IMR-90 (cell line): ENCODE measurements at regions not wholly inside any gene's neighbourhood (a gene's known extent, or its start where the extent isn't known, plus 50 kb on each side); places are given as distances from the start of the nearest gene placed in this dataset.

Experiments used
- ATAC-seq: fragments of 200-7000 bp; cut with Tn5 transposase; 2 replicates; pipeline ENCODE4 v1.9.1; 2020; ENCODE audit warnings: low read depth, mild to moderate bottlenecking, moderate library complexity
- BruUV-seq: library from RNA; stranded (reverse); fragments of 400-500 nt; replicated peaks from 2 replicates; lab custom pipeline; 2021; lab: Mats Ljungman, UMichigan
- CTCF ChIA-PET: fragments of 300-600 bp; formaldehyde crosslinking; extraction: SDS; loops from one replicate; lab custom pipeline; 2021; ENCODE audit warnings: antibody characterized with exemption; lab: Yijun Ruan, JAX
- POLR2A ChIA-PET: fragments of 300-600 bp; sonication (Branson Sonifier 250); formaldehyde crosslinking; loops from one replicate; lab custom pipeline; 2022; ENCODE audit warnings: antibody characterized with exemption; ENCODE audit not compliant: unreplicated experiment; lab: Charles Lee
- DNase-seq: peaks from one replicate; pipeline ENCODE4 v3.0.0; 2013
- H2AFZ ChIP-seq: replicated peaks from 2 replicates; pipeline ENCODE3; 2013; ENCODE audit warnings: low read length, mild to moderate bottlenecking; ENCODE audit not compliant: poor library complexity
- H2AK5ac ChIP-seq: 2 replicates; pipeline ENCODE4 v1.6.1; 2013; ENCODE audit warnings: low read depth, low read length, inconsistent platforms
- H2AK9ac ChIP-seq: replicated peaks from 2 replicates; pipeline ENCODE3; 2013; ENCODE audit warnings: mild to moderate bottlenecking, low read depth, low read length, moderate library complexity; ENCODE audit not compliant: poor library complexity
- H2BK120ac ChIP-seq: 2 replicates; pipeline ENCODE4 v1.6.1; 2013; ENCODE audit warnings: low read depth, low read length, inconsistent platforms
- H2BK15ac ChIP-seq: 3 replicates; pipeline ENCODE4 v1.6.1; 2013; ENCODE audit warnings: low read depth, low read length, inconsistent platforms
- H2BK20ac ChIP-seq: 2 replicates; pipeline ENCODE4 v1.6.1; 2013; ENCODE audit warnings: low read depth, mild to moderate bottlenecking, inconsistent platforms, low read length, moderate library complexity
- H2BK5ac ChIP-seq: 2 replicates; pipeline ENCODE4 v1.6.1; 2013; ENCODE audit warnings: mild to moderate bottlenecking, low read depth, low read length, inconsistent platforms; ENCODE audit not compliant: poor library complexity, severe bottlenecking
- H3K14ac ChIP-seq: replicated peaks from 2 replicates; pipeline ENCODE4 v1.6.1; 2013; ENCODE audit warnings: low read depth, low read length, inconsistent platforms
- H3K18ac ChIP-seq: 2 replicates; pipeline ENCODE4 v1.6.1; 2013; ENCODE audit warnings: low read depth, low read length, control low read depth
- H3K23ac ChIP-seq: 2 replicates; pipeline ENCODE4 v1.6.1; 2013; ENCODE audit warnings: low read depth, low read length, inconsistent platforms
- H3K27ac ChIP-seq: 2 replicates; pipeline ENCODE4 v1.5.1; 2013; ENCODE audit warnings: mild to moderate bottlenecking, control low read depth, low read length; ENCODE audit not compliant: insufficient read depth
- H3K27me3 ChIP-seq: 2 replicates; pipeline ENCODE4 v1.6.1; 2013; ENCODE audit warnings: low read length; ENCODE audit not compliant: control insufficient read depth, insufficient read depth
- H3K36me3 ChIP-seq: 2 replicates; pipeline ENCODE4 v1.6.1; 2013; ENCODE audit warnings: low read length, mixed read lengths; ENCODE audit not compliant: control insufficient read depth, insufficient read depth
- H3K4ac ChIP-seq: 2 replicates; pipeline ENCODE4 v1.6.1; 2013; ENCODE audit warnings: low read depth, low read length, inconsistent platforms
- H3K4me1 ChIP-seq: 2 replicates; pipeline ENCODE4 v1.6.1; 2013; ENCODE audit warnings: low read length, mixed read lengths; ENCODE audit not compliant: control insufficient read depth, insufficient read depth
- H3K4me2 ChIP-seq: 2 replicates; pipeline ENCODE4 v1.6.1; 2013; ENCODE audit warnings: low read depth, mild to moderate bottlenecking, control low read depth, low read length, moderate library complexity
- H3K4me3 ChIP-seq: 2 replicates; pipeline ENCODE4 v1.5.1; 2013; ENCODE audit warnings: low read depth, mild to moderate bottlenecking, control low read depth, low read length, moderate library complexity; ENCODE audit not compliant: insufficient read depth
- H3K56ac ChIP-seq: 2 replicates; pipeline ENCODE4 v1.6.1; 2013; ENCODE audit warnings: low read length, inconsistent platforms; ENCODE audit not compliant: insufficient read depth; ENCODE audit errors: extremely low read depth
- H3K79me1 ChIP-seq, 2 experiments: 2 replicates each; pipeline ENCODE4 v1.6.1; 2013; ENCODE audit warnings: low read length in 2 of 2, inconsistent platforms in 1 of 2, low read depth in 1 of 2
- H3K9ac ChIP-seq: 2 replicates; pipeline ENCODE4 v1.6.1; 2013; ENCODE audit warnings: low read depth, low read length, control low read depth
- H3K9me1 ChIP-seq: 2 replicates; pipeline ENCODE4 v1.6.1; 2013; ENCODE audit warnings: low read length, inconsistent platforms; ENCODE audit not compliant: insufficient read depth
- H3K9me3 ChIP-seq: 2 replicates; pipeline ENCODE4 v1.6.1; 2013; ENCODE audit warnings: low read length; ENCODE audit not compliant: control insufficient read depth, insufficient read depth
- H4K20me1 ChIP-seq: 2 replicates; pipeline ENCODE4 v1.6.1; 2013; ENCODE audit warnings: low read length, inconsistent platforms; ENCODE audit not compliant: insufficient read depth
- H4K5ac ChIP-seq: 2 replicates; pipeline ENCODE4 v1.6.1; 2013; ENCODE audit warnings: mild to moderate bottlenecking, low read depth, low read length, control low read depth
- H4K8ac ChIP-seq, 2 experiments: 2 replicates each; pipeline ENCODE4 v1.6.1; 2013; ENCODE audit warnings: low read depth in 2 of 2, low read length in 2 of 2, control low read depth in 1 of 2, inconsistent platforms in 1 of 2
- H4K91ac ChIP-seq: 2 replicates; pipeline ENCODE4 v1.6.1; 2013; ENCODE audit warnings: low read depth, low read length, inconsistent platforms; ENCODE audit not compliant: insufficient read depth
- MXI1 ChIP-seq: IDR thresholded peaks from 2 replicates; pipeline ENCODE4 v1.6.1; 2012; ENCODE audit warnings: low read depth, mild to moderate bottlenecking, low read length, moderate library complexity, borderline replicate concordance
- RCOR1 ChIP-seq: IDR thresholded peaks from 2 replicates; pipeline ENCODE4 v1.6.1; 2012; ENCODE audit warnings: mild to moderate bottlenecking, low read length, improper control_type of control experiment; ENCODE audit not compliant: insufficient replicate concordance
- WGBS, 2 experiments: methylation state at CpG; one replicate each; pipeline versions ENCODE4 v1.1.5 to v1.1.7; 2013; ENCODE audit warnings: missing lambda C conversion rate in 2 of 2; ENCODE audit not compliant: insufficient read length in 1 of 2; ENCODE audit errors: extremely low coverage in 2 of 2; 5-methylcytosine and 5-hydroxymethylcytosine counted together
- dilution Hi-C: fragments of 300-500 bp; cut with HindIII; formaldehyde crosslinking; loops from one replicate; pipeline ENCODE4 v1.14.3; 2018; ENCODE audit warnings: low sequenced_read_pairs; ENCODE audit not compliant: unreplicated experiment
- in situ Hi-C: fragments of 300-500 bp; cut with MboI; formaldehyde crosslinking; loops from 3 replicates; pipeline ENCODE4 v1.14.3; 2019; ENCODE audit warnings: low sequenced_read_pairs, inconsistent platforms, mixed read lengths
- intact Hi-C: fragments of 100-400 bp; cut with micrococcal nuclease; formaldehyde crosslinking; loops from 2 replicates; pipeline ENCODE4 v1.10.0; 2022
- TF ChIP-seq, protein P1 (sequence below): conservative IDR thresholded peaks from 2 replicates; pipeline ENCODE4 v1.5.1; 2012; ENCODE audit warnings: mild to moderate bottlenecking, low read depth, low read length, improper control_type of control experiment

DNA sequence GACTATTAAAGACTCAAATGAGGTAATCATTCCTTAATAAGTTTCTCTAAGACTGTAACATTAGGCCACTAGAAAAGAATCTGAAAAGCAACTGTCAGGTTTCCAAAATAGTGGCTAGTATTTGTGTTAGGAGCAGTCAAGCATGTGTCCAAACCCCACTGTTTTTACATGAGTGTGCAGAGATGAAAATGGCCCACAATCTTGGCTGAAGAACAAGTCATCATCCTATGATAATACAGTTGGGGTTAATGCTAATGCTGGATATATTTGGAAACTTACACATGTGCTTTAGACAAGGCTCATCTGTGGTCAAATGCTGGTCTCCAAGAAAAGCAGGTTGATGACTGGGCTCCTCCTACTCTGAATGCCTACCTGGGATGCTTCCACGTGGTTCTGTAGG lies 73.6 kb downstream of the MAIP1 start:
- no peak overlapping the region for H2BK120ac ChIP-seq
- intact Hi-C loops: no loop called here
- no peak overlapping the region for H2BK15ac ChIP-seq
- ChIA-PET POLR2A (no interaction called here), CTCF (no interaction called here)
- H3K79me1 ChIP-seq: no peaks in the 10 kb centered on the region
- H2BK20ac ChIP-seq: no peak overlapping the region
- ATAC-seq (no peak), DNase-seq (peak; percentile 12)
- in situ Hi-C loops: no loop called here
- no peak overlapping the region for H3K56ac ChIP-seq
- H3K27ac ChIP-seq: no peak overlapping the region
- H3K9ac ChIP-seq: no peak overlapping the region
- no peak overlapping the region for H4K5ac ChIP-seq
- no peak overlapping the region for H4K91ac ChIP-seq
- H3K9me3 ChIP-seq: peaks cover 2% of the 10 kb centered on the region; the same call in 1 of the 2 replicates
- no peak overlapping the region for H2AFZ ChIP-seq
- no peak for TF ChIP-seq RCOR1
- TF ChIP-seq, protein P1, sequence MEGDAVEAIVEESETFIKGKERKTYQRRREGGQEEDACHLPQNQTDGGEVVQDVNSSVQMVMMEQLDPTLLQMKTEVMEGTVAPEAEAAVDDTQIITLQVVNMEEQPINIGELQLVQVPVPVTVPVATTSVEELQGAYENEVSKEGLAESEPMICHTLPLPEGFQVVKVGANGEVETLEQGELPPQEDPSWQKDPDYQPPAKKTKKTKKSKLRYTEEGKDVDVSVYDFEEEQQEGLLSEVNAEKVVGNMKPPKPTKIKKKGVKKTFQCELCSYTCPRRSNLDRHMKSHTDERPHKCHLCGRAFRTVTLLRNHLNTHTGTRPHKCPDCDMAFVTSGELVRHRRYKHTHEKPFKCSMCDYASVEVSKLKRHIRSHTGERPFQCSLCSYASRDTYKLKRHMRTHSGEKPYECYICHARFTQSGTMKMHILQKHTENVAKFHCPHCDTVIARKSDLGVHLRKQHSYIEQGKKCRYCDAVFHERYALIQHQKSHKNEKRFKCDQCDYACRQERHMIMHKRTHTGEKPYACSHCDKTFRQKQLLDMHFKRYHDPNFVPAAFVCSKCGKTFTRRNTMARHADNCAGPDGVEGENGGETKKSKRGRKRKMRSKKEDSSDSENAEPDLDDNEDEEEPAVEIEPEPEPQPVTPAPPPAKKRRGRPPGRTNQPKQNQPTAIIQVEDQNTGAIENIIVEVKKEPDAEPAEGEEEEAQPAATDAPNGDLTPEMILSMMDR: no peak
- TF ChIP-seq MXI1: no peak
- no peak overlapping the region for H2AK5ac ChIP-seq
- no peak overlapping the region; the same call in 1 of the 2 replicates for H3K18ac ChIP-seq
- no peak overlapping the region for H2BK5ac ChIP-seq
- no peak overlapping the region for H3K4me3 ChIP-seq
- whole genome bisulfite sequencing, 2 experiments: no CpG with 5 or more reads among the region's 1 CpG
- H3K27me3 ChIP-seq: no peaks in the 10 kb centered on the region; the same call in 1 of the 2 replicates
- H3K23ac ChIP-seq: no peak overlapping the region
- H3K14ac ChIP-seq: no peak overlapping the region
- dilution Hi-C loops: no loop called here
- no peak overlapping the region for H4K8ac ChIP-seq
- H3K4me2 ChIP-seq: no peak overlapping the region
- H3K36me3 ChIP-seq: no peaks in the 10 kb centered on the region
- H3K4me1 ChIP-seq: peaks cover 2% of the 10 kb centered on the region
- no TSS peak for BruUV-seq
- H3K9me1 ChIP-seq: no peaks in the 10 kb centered on the region
- H3K4ac ChIP-seq: no peak overlapping the region
- no peak overlapping the region for H2AK9ac ChIP-seq
- no peaks in the 10 kb centered on the region for H4K20me1 ChIP-seq
